GM20000 (cell line): ENCODE measurements at regions not wholly inside any gene's neighbourhood (a gene's known extent, or its start where the extent isn't known, plus 50 kb on each side); places are given as distances from the start of the nearest gene placed in this dataset.

Source experiments
- DNase-seq: peaks from one replicate; pipeline ENCODE4 v3.0.0; 2012; ENCODE audit warnings: low spot score
- CTCF ChIP-seq: IDR thresholded peaks from 2 replicates; pipeline ENCODE4 v1.5.1; 2012; ENCODE audit warnings: mild to moderate bottlenecking, control low read depth; ENCODE audit errors: extremely low read depth, missing control alignments

DNA sequence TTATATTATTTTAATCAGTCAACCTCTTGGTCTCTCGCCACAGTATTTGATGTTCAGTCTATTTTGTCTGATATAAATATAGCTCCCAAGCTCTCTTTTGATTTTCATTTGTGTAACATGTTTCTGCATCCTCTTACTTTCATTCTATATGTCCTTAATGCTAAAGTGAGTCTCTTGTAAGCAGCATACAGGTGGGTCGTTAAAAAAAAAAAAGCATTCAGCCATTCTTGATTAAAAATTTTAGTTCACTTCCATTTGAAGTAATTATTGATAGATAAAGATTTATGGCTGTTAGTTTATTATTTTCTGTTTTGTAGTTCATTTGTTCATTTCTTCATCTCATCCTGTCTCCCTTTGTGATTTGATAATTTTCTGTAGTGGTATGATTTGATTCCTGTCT lies 229.1 kb downstream of the GUCY2F start:
- DNase-seq: no peak
- TF ChIP-seq CTCF: no peak

- no peak for TF ChIP-seq CTCF
- DNase-seq: no peak
Observed at GRCh38 chrX:109218761-109219160, 263.1 kb downstream of the GUCY2F start.

GRCh38 chrX:109199726-109200125 lies 282.2 kb downstream of the GUCY2F start:
- no peak for DNase-seq
- TF ChIP-seq CTCF: no peak

DNA sequence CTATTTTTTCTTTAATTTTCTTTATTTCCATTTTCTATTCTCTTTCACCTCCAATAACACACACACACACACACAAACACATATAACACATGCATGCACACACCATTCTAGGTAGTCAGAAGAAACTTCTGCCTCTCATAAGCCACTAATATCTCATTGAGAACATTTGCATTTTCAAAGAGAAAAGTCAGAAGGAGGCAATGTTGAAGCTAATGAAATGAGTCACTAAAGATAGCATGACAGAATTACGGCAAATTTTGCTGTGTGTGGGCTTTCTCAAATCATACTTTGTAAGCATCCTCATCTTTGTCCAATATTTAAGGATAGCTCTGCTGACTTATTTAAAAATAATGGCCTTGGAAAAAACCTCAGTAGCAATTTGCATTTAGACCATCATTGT lies 291.3 kb downstream of the GUCY2F start:
- no peak for DNase-seq
- no peak for TF ChIP-seq CTCF

- peak; percentile 3 for DNase-seq
- TF ChIP-seq CTCF: no peak
Observed at GRCh38 chrX:109187473-109188168, 294.3 kb downstream of the GUCY2F start.

DNA sequence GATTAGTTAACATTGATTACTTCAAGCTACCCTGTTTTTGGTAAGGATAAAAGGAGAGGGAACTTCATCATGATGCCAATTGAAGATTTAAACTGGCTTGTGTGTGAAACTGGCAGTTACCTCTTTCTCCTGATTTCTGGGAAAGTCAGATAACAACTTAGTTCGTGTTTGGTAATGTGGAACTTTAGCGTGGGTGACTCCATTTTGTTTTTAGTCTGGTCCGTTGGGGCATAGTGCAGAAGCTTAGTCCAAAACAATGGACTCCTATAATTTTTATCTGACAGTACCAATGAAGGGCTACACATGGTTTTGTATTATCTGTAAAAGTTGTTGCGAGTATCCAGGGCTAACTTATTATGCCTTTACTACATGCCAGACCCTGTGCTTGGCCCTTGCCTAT lies 294.9 kb downstream of the GUCY2F start:
- DNase-seq: no peak
- no peak for TF ChIP-seq CTCF

GRCh38 chrX:109184506-109185139 lies 297.3 kb downstream of the GUCY2F start:
- DNase-seq: no peak
- TF ChIP-seq CTCF: no peak
